ENCODE measurements at regions not wholly inside any gene's neighbourhood (a gene's known extent, or its start where the extent isn't known, plus 50 kb on each side); places are given as distances from the start of the nearest gene placed in this dataset.

- Mint-ChIP-seq H3K27ac (no peak overlapping the region), H3K36me3 (ENCODE audit: low read depth) (no peaks in the 10 kb centered on the region), H3K9me3 (no peaks in the 10 kb centered on the region), H3K4me1 (peaks cover 2% of the 10 kb centered on the region), H3K27me3 (peaks cover 7% of the 10 kb centered on the region), H3K4me3 (no peak overlapping the region)
- ATAC-seq (ENCODE audit: low read depth): no peak
- TF ChIP-seq CTCF (IDR thresholded peaks at IDR 0.05): no peak
- ChIA-PET POLR2A (no interaction called here), CTCF (no interaction called here)
- intact Hi-C loops (cut with micrococcal nuclease): no loop called here
- no peak for DNase-seq
These were observed 146.4 kb upstream of the NOCT start for GRCh38 chr4:138869165-138869564.

GRCh38 chr4:138868562-138868961, 147.0 kb upstream of the NOCT start:
- H3K4me1 Mint-ChIP-seq: peaks cover 2% of the 10 kb centered on the region
- no peak overlapping the region for H3K27ac Mint-ChIP-seq
- H3K36me3 Mint-ChIP-seq (ENCODE audit: low read depth): no peaks in the 10 kb centered on the region
- peaks cover 7% of the 10 kb centered on the region for H3K27me3 Mint-ChIP-seq
- ATAC-seq (ENCODE audit: low read depth) (no peak), DNase-seq (no peak)
- intact Hi-C loops (cut with micrococcal nuclease): no loop called here
- CTCF ChIA-PET: no interaction called here
- POLR2A ChIA-PET: no interaction called here
- H3K4me3 Mint-ChIP-seq: no peak overlapping the region
- no peak for TF ChIP-seq CTCF (IDR thresholded peaks at IDR 0.05)
- H3K9me3 Mint-ChIP-seq: no peaks in the 10 kb centered on the region

- Mint-ChIP-seq H3K4me3 (no peak overlapping the region), H3K36me3 (ENCODE audit: low read depth) (no peaks in the 10 kb centered on the region), H3K27ac (no peak overlapping the region), H3K9me3 (no peaks in the 10 kb centered on the region), H3K27me3 (peaks cover 7% of the 10 kb centered on the region), H3K4me1 (peaks cover 2% of the 10 kb centered on the region)
- no peak for ATAC-seq (ENCODE audit: low read depth)
- intact Hi-C loops (cut with micrococcal nuclease): no loop called here
- no peak for DNase-seq
- CTCF ChIA-PET: no interaction called here
- TF ChIP-seq CTCF (IDR thresholded peaks at IDR 0.05): no peak
- POLR2A ChIA-PET: no interaction called here
These were observed 148.2 kb upstream of the NOCT start for GRCh38 chr4:138867404-138867803.

GRCh38 chr4:138866314-138866713, 149.3 kb upstream of the NOCT start:
- Mint-ChIP-seq H3K27me3 (peaks cover 4% of the 10 kb centered on the region), H3K9me3 (no peaks in the 10 kb centered on the region), H3K27ac (no peak overlapping the region), H3K4me3 (no peak overlapping the region), H3K4me1 (peaks cover 2% of the 10 kb centered on the region), H3K36me3 (ENCODE audit: low read depth) (no peaks in the 10 kb centered on the region)
- DNase-seq (no peak), ATAC-seq (ENCODE audit: low read depth) (no peak)
- ChIA-PET CTCF (no interaction called here), POLR2A (interaction anchor here (0.6 kb wide), 1 partner anchor 136 kb away, joined by 4 read pairs; no protein-coding TSS in a partner anchor)
- intact Hi-C loops (cut with micrococcal nuclease): no loop called here
- no peak for TF ChIP-seq CTCF (IDR thresholded peaks at IDR 0.05)

- Mint-ChIP-seq H3K4me3 (no peak overlapping the region), H3K4me1 (no peaks in the 10 kb centered on the region), H3K9me3 (no peaks in the 10 kb centered on the region), H3K27ac (no peak overlapping the region), H3K36me3 (ENCODE audit: low read depth) (no peaks in the 10 kb centered on the region), H3K27me3 (no peaks in the 10 kb centered on the region)
- no peak for TF ChIP-seq CTCF (IDR thresholded peaks at IDR 0.05)
- POLR2A ChIA-PET: no interaction called here
- intact Hi-C loops (cut with micrococcal nuclease): no loop called here
- no peak for DNase-seq
- CTCF ChIA-PET: no interaction called here
- no peak for ATAC-seq (ENCODE audit: low read depth)
These were observed 149.8 kb upstream of the NOCT start for GRCh38 chr4:138865765-138866164.

Data from activated B cell treated with CpG ODN at 0.5 μM for 24 hours (primary cell).